HG03175 (cell line): ENCODE measurements at regions not wholly inside any gene's neighbourhood (a gene's known extent, or its start where the extent isn't known, plus 50 kb on each side); places are given as distances from the start of the nearest gene placed in this dataset.
"Not testable (repeated sequence)": the region's sequence is repeated elsewhere in the genome, so short reads cannot be mapped to it uniquely, and the experiment has no call there.

ENCODE experiments used
- ATAC-seq: cut with Tn5 transposase; IDR thresholded peaks from one replicate; pipeline ENCODE4 v1.9.1; 2021; ENCODE audit warnings: mild to moderate bottlenecking, moderate library complexity; ENCODE audit not compliant: unreplicated experiment

- no peak for ATAC-seq
Observed at GRCh38 chr1:31510853-31511789, 65.2 kb upstream of the TINAGL1 start.

- ATAC-seq: no peak
Observed at GRCh38 chr1:31511848-31512615, 64.3 kb upstream of the TINAGL1 start.

GRCh38 chr1:31514117-31514516 is 62.2 kb upstream of the TINAGL1 start:
- ATAC-seq: no peak

GRCh38 chr1:31515056-31515775 is 61.1 kb upstream of the TINAGL1 start:
- no peak for ATAC-seq

GRCh38 chr1:31515936-31516335 is 60.4 kb upstream of the TINAGL1 start:
- ATAC-seq: no peak

GRCh38 chr1:31517301-31517700 is 59.0 kb upstream of the TINAGL1 start:
- no peak for ATAC-seq

- not testable (repeated sequence) for ATAC-seq
Observed at GRCh38 chr1:31517986-31518385, 58.3 kb upstream of the TINAGL1 start.

- no peak for ATAC-seq
Observed at GRCh38 chr1:31521761-31522555, 54.4 kb upstream of the TINAGL1 start.

- ATAC-seq: no peak
Observed at GRCh38 chr1:31522556-31522845, 53.8 kb upstream of the TINAGL1 start.

GRCh38 chr1:31523012-31523411 is 53.3 kb upstream of the TINAGL1 start:
- no peak for ATAC-seq

GRCh38 chr1:31523769-31524168 is 52.5 kb upstream of the TINAGL1 start:
- ATAC-seq: no peak

GRCh38 chr1:31524186-31524901 is 52.0 kb upstream of the TINAGL1 start:
- no peak for ATAC-seq
